ENCODE measurements at regions not wholly inside any gene's neighbourhood (a gene's known extent, or its start where the extent isn't known, plus 50 kb on each side); places are given as distances from the start of the nearest gene placed in this dataset.

DNA sequence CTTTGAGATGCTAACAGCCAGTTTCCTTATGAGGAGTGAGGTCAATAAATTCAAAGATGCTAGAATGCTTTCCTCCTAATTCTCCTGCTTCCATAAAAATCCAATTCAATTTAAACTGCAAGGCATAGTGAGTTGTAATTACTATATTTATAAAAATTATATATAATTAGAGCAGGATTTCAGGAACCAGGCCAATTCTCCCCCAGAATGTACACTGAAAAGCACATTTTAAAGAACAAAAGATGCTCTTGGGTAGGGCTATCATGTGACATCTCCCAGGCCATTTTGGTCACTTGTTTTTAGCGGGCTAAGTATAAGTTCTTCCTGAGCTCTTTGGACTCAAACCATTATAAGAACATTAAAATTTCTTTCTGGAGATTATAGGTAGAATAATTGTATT is 195.7 kb upstream of the KCNG1 start:
- no peak for DNase-seq (ENCODE audit: low read depth)

DNA sequence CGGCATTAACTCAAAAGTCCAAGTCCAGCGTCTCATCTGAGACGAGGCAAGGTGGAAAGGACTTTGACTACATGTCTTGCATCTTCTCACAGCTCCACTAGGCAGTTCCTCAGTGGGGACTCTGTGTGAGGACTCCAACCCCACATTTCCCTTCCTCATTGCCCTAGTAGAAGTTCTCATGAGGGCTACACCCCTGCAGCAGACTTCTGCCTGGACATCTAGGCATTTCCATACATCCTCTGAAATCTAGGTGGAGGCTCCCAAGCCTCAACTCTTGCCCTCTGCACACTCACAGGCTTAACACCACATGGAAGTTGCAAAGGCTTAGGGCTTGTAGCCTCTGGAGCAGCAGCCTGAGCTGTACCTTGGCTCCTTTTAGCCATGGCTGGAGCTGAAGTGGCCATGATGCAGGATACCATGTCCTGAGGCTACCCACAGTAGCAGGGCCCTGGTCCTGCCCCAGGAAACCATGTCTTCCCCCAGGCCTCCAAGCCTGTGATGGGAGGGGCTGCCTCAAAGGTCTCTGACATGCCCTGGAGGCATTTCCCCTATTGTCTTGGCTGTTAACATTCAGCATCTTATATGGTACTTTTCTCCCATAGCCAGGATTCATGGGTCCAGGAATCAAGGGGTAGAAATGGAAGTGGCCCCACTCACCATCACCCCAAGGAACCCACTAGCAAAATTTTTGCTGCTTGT is 194.6 kb upstream of the KCNG1 start:
- no peak for DNase-seq (ENCODE audit: low read depth)

DNA sequence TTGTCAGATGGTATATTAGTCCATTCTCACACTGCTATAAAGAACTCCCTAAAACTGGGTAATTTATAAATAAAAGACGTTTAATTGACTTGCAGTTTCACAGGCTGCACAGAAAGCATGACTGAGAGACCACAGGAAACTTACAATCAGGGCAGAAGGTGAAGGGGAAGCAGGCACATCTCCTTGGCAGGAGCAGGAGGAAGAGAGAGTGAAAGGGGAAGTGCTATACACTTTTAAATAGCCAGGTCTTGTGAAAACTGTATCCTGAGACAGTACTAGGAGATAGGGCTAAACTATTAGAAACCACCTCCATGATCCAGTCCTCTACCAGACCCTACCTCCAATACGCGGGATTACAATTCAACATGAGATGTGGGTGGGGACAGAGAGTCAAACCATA is 193.9 kb upstream of the KCNG1 start:
- no peak for DNase-seq (ENCODE audit: low read depth)

DNA sequence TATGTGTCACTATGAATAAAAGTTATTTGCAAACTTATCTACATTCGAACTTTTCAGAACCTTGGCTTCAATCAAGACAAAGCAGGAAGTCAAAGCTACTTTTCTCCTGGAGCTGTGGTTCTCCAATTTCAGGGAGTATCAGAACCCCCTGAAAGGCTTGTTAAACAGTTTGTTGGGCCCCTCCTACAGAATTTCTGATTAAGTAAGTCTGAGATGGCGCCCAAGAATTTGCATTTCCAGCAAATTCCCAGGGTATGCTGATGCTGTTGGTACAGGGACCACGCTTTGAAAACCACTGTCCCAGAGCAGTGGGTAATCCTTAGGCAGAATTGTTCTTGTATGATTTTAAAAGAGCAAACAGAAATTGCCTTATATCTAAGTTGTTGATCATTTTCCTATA is 189.9 kb upstream of the KCNG1 start:
- DNase-seq (ENCODE audit: low read depth), result no peak

DNA sequence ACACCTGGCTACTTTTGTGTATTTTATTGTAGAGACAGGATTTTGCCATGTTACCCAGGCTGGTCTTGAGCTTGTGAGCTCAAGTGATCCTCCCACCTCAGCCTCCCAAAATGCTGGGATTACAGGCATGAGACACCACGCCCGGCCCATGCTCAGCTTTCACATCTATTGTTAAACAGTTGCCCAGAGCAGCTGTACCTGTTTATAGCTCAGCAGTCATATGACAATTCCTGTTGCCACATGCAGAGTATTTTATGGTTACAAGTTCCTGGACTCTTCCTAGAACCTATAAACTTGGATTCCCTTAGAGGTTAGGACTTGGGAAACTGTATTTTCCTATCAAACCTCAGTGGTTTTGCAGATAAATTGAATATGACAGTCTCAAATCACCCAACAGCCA is 188.3 kb upstream of the KCNG1 start:
- DNase-seq (ENCODE audit: low read depth), result no peak

DNA sequence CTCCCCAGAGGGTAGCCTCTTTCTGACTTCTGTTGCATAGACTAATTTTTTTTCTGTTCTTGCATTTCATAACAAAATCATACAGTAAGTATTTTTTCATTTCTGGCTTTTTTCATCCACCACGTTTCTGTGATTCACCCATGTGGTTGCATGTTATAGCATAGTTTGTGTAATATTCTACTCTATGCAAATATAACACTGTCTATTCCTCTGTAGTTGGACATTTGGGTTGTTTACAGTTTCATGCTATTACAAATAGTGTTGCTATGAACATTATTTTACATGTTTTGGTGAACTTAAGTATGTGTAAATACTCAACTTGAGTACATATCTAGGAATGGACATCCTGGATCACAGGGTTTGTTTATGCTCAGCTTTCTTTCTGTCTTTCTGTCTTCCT is 187.2 kb upstream of the KCNG1 start:
- no peak for DNase-seq (ENCODE audit: low read depth)

DNA sequence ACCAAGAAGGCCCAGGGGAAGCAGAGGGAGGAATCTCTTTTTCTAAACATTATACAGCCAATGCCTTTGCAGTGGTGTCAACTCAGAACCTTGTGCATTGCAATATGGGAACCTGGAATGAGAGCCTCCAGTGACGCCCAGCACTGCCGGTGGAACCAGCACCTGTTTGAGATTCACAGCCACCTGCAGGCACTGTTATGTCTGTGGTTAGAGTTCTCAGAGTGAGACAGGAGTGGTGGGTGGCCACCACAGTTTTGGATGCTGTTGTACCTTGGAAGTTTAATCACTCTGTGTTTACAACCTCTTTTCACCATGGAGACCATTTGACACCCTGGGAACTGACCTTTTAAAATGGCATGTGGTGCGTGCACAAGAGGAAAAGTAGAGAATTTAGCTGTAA is 185.3 kb upstream of the KCNG1 start:
- DNase-seq (ENCODE audit: low read depth), result no peak

DNA sequence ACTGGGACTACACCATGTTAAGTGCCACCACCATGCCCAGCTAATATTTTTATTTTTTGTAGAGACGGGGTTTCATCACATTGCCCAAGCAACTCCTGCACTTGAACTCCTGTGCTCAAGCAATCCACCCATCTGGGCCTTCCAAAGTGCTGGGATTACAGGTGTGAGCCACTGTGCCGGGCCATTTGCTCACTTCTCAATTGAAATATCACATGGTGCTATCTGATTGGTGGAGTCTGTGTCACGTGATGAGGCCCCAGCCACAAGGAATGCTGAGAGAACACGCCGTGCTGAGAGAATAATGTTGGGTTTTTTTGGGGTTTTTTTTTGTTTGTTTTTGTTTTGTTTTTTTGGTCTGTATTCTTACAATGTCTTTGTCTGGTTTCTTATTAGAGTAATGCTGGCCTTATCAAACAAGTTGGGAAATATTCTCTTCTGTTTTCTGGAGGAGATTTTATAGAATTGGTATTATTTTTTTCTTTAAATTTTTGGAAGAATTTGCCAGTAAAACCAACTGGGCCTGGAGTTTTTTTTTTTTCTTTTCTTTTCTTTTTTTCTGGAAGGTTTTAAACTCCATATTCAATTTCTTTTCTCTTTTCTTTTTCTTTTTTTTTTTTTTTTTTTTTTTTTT is 183.2 kb upstream of the KCNG1 start:
- no peak for DNase-seq (ENCODE audit: low read depth)

DNA sequence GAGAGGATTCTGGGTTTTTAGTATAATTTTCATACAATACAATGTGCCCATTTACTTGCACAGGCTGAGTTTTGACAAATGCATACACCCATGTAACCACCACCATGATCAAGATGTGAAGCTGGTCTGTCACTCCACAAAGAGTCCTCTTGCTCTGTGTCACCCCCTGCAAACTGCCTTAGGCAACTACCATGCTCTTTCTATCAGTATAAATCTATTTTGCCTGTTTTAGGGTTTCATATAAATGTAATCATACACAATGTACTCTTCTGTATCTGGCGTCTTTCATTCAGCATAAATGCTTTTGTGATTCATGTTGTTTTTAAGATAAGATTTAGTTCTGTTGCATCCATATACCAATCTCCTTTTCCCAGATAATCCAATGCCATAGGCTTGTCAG is 181.9 kb upstream of the KCNG1 start:
- DNase-seq (ENCODE audit: low read depth), result no peak

DNA sequence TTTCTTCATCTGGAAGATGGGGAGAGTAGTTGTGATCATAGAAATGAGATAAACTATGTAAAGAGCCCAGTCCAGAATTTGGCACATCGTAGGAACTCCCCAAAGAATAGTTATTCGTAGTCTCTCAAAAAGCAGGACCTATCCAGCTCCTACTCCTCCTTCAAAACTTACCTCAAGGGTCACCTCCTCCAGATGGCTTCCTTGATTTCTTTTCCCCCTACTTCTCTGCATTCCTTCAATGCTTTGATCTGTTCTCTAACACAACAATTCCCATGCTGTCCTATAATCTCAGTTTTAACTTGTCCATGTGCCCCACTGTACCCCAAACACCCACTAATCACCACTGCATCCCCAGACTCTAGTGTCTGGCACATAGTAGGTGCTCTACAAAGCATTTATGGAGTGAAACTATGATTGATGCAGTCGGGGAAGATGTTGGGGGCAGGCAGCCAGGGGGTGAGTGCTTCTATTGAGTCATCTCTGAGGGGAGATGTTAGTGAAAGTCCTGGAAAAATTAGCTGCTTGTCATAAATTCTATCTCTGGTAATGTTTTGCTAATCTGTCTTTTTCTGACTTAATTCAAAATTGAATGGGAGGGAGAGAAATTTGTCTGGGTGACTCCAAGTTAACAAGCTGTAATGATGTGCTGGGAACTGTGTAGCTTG is 181.3 kb upstream of the KCNG1 start:
- DNase-seq (ENCODE audit: low read depth), result no peak

DNA sequence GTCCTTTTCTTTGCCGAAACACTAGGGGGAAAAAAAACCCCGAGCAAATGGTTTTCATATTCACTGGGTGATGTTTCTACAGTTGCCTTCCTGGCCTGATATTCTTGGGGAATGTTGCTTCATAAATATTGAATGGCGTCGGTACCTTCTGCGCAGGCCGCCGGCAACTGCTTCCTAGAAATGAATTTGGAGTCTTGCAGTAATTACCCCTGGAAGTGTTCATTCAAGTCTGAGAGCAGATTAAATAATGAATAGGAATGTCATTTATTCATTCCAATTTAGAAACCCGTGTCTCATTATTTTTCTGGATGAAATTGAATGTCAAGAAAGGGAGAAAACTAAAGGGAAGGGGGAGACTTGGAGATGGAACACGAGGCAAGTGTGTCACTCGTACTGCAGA is 179.4 kb upstream of the KCNG1 start:
- no peak for DNase-seq (ENCODE audit: low read depth)

DNA sequence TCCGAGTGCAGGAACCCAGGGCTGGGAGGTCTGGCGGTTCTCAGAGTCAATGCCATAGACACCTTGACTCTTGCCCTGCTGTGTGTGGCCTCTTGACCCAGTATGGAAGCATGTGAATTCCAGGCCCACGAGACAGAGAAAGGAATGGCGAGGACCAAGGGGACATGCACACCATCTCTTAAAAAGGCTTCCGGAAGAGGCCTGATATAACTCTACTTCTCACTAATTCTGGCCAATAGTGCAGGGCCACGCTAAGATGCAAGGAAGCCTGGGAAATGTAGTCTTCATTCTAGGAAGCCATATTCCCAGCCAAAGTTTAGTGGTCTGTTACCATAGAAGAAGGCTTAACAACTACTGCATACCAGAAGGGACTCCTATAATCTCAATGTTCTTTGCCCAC is 177.0 kb upstream of the KCNG1 start:
- DNase-seq (ENCODE audit: low read depth), result no peak

DNA sequence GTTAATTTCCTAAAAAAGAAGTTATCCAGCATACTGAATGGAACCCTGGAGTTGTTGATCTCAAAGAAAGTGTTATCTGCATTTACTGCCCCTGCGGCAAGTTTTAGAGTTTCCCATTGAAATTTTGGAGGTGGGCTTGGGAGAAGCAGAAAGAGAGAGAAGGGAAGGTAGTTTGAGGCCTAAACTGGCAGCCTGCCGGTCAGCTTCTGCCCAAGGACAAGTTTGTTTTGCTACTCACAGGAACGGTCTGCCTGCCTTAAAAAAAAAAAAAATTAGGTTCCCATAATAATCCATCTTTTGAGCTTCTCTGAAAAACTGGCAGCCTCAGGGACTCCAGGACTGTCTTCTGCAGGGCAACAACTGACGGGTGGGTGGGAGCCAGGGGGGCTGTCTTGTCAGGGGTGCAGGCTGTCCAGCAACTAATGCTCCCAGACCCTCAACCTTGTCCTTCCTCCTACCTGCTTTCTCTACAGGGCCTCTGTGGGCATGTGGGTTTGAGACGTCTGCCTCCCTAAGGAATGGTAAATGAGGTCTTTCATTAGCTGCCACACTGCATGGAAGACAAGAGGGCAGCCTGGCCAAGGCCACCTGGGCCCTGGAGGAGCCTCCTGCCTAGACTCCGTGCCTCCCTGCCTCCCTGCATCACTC is 176.1 kb upstream of the KCNG1 start:
- DNase-seq (ENCODE audit: low read depth), result no peak

DNA sequence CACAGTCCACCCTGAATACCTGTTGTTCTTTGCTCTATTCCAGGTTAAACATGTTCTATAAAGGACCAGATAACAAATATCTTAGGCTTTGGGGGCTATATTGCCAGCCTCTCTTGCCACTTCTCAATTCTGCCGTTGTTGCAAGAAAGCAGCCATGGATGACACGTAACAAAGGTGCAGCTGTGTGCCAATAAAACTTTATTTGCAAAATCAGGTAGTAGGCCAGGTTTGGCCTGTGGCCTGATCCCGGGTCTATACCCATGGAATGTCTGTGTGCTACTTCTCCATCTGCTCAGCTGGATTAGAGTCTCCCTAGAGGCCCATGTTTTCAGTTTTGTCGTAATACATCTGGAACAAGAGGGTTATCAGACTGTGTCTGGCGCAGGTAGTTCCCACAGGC is 175.3 kb upstream of the KCNG1 start:
- DNase-seq (ENCODE audit: low read depth), result no peak

DNA sequence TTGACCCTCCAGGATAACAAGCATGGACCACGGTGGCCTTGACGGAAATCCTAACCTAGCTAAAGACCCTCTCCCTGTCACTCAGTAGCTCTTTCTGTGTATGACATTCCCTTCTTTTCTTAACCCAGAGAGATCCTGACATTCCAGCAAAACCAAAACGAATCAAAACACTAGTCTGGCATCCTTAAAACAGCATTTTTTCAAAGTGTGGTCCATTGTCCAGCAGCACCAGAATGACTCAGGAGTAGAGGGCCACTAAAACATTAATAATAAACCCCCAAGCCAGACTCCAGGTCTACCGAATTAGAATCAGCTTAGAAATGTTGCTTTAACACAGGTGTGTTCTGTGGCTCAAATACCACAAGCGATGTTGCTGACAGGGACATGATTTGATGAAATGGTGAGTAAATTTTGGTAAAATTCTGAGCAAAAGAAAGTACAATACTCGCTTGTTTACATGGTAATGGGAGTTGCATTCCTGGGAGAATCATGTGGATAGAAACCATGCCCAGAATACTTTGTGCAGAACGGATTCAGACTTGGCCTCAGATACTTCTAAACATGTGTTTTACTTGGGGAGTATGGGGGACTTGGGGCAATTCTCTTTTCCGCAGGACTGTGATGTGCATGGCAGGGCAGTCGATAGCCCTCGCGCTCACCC is 174.2 kb upstream of the KCNG1 start:
- no peak for DNase-seq (ENCODE audit: low read depth)

DNA sequence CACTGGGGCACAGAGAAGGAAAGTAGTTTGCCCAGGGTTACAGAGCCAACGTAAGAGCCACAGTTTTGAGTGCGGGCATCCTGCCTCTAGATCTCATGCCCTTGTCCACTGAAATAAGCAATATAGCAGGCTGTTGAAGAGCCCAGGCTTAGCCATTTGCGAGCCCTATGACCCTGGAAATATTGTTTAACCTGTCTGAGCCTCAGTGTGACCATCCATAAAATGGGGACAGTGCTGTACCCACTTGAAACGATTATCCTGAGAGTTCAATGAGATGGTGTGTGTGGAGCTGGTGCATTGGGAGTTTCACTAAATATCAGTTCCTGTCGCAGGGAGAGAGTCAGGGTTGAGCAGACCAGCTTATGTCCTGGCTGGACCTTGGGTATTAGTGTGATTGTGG is 173.1 kb upstream of the KCNG1 start:
- DNase-seq (ENCODE audit: low read depth), result no peak

DNA sequence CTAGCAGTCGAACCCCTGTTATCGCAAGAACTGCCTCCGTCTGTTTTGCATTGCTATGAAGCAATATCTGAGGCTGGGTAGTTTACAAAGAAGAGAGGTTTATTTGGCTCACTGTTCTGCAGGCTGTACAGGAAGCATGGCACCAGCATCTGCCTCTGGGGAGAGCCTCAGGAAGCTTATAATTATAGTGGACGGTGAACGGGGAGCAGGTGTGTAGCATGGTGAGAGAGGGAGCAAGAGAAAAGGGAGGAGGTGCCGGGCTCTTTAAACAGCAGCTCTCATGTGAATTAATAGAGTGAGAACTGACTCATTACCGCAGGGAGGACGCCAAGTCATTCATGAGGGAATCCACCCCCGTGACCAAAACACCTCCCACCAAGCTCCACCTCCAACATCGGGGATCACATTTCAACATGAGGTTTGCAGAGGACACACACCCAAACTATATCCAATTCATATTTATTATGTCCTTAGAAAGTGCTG is 172.6 kb upstream of the KCNG1 start:
- no peak for DNase-seq (ENCODE audit: low read depth)

DNA sequence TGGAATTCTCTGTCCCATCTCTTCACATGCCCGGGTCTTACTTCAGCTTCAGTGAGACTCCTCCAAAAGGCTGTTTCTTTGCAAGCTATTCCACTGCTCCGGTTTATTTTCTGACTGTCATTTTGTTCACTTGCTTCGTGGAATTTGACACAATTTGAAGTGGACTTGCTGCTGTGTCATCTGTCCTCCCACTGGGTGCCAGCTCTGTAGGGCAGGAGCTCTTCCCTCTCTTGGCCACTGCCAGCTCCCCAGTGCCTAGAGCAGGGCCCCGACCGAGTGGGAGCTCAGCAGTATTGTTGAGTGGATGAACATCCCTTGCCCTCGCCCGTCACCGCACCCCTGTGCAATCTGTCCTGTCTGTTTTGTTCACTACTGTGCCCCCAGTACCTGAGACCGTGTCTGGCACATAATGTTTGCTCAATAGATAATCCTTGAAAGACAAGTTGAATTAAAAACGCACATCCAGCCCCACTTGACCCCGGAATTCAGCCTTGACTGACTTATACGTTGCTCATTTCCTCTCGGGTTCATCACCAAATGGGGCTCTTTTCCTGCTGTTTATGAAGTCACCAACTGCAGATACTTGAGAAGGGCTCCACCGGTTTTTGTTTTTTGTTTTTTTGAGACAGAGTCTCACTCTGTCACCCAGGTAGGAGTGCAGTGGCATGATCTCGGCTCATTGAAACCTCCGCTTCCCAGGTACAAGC is 170.3 kb upstream of the KCNG1 start:
- DNase-seq (ENCODE audit: low read depth), result no peak

DNA sequence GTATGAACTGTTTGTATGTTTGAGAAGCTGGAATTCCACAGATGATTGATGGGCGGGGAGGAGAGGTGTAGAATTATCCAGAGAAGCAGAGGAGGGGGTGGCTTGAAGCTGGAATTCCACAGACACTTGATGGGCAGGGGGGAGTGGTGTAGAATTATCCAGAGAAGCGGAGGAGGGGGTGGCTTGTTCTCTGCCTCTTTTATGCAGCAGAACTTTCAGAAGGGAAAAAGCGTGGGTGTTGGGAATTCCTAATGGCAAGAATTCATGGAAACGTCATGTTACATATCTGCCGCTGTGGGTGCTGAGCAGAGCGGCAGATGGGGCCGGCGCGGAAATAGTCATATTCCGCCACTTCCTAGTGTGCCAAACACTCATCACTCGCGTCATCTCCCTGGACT is 167.9 kb upstream of the KCNG1 start:
- DNase-seq (ENCODE audit: low read depth), result no peak

DNA sequence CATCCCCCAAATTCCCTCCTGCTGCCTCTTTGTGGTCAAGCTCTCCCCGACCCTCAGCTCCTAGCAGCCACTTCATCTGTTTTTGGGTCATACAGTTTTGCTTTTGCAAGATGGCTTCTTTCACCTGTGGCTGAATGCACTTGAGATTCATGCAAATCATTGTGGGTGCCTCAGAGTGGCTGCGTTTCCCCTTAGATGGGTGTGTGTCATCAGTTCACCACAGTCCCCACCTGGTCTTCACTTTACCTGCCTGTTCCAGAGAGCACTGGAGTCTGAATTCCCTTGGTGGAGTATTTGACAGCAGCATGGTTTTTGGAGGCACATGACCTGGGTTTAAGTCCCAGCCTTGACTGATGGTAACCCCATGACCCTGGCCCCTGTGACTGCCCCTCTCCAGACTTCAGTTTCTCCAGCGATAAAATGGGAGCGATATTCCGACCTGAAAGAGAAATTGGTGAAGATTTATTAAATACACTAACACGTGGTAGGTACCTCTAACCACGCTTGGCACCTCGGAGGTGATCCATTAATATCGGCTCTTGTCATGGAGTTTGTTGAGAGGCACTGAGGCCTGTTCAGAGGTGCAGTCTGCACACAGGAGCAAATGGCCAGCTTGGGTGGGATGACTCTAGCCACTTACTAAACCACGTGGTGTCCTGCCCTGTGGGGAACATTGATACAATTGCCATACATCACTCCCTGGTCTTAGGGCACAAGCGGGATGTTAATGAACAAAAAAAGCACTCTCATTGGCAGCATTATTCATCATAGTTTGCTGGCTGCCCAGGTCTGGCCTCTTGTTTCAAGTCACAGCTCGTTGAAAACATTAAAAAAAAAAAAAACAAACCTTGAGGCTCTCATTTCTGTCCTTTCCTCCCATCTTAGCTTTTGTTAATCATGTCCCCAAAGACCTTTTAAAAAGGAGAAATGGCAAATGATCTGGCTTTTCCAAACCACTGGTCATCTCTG is 167.2 kb upstream of the KCNG1 start:
- no peak for DNase-seq (ENCODE audit: low read depth)

DNA sequence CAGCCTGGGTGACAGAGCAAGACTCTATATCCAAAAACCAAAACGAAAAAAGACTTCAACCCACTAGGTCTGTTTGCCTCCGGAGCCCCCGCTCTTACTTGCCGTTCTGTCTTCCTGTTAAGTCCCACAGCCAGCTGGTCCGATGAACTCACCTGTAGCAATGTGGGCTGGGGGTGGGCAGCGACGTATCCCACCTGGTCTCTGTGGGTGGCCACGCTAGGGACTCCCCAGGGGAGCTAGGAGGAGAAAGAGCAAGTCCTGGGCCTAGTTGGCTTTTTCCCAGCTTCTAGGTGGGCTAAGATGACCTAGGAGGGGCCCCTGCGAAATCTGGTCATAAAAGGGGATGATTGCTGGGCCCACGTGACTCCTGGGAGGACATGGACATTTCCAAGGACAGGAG is 166.0 kb upstream of the KCNG1 start:
- DNase-seq (ENCODE audit: low read depth), result no peak
